ENCODE measurements at regions not wholly inside any gene's neighbourhood (a gene's known extent, or its start where the extent isn't known, plus 50 kb on each side); places are given as distances from the start of the nearest gene placed in this dataset.
"Not testable (repeated sequence)": the region's sequence is repeated elsewhere in the genome, so short reads cannot be mapped to it uniquely, and the experiment has no call there.

DNA sequence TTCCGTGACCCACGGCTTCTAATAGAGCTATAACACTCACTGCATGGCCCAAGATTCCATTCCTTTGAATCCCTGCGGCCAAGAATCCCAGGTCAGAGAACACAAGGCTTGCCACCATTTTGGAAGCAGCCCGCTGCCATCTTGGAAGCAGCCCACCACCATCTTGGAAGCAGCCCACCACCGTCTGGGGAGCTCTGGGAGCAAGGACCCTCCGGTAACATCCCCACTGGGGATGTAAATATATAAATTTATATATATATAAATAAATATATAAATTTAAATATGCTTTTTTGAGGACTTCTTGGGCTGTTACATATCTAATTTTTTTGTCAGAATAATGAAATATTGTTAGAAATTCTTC lies 122.4 kb downstream of the FAM170A start:
- FAIRE-seq (no peak), DNase-seq (ENCODE audit: low read depth, low spot score) (no peak)
- TF ChIP-seq EZH2 (IDR thresholded peaks at IDR 0.05; ENCODE audit: low read length): no peak
- TF ChIP-seq, protein P1, sequence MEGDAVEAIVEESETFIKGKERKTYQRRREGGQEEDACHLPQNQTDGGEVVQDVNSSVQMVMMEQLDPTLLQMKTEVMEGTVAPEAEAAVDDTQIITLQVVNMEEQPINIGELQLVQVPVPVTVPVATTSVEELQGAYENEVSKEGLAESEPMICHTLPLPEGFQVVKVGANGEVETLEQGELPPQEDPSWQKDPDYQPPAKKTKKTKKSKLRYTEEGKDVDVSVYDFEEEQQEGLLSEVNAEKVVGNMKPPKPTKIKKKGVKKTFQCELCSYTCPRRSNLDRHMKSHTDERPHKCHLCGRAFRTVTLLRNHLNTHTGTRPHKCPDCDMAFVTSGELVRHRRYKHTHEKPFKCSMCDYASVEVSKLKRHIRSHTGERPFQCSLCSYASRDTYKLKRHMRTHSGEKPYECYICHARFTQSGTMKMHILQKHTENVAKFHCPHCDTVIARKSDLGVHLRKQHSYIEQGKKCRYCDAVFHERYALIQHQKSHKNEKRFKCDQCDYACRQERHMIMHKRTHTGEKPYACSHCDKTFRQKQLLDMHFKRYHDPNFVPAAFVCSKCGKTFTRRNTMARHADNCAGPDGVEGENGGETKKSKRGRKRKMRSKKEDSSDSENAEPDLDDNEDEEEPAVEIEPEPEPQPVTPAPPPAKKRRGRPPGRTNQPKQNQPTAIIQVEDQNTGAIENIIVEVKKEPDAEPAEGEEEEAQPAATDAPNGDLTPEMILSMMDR (optimal IDR thresholded peaks at IDR 0.05 in 1 of 3, IDR thresholded peaks at IDR 0.05 in 1 of 3, conservative IDR thresholded peaks at IDR 0.05 in 1 of 3; ENCODE audit: extremely low read depth in 1 of 3, insufficient read depth in 2 of 3, low read length in 3 of 3): no peak
- Histone ChIP-seq H3K9ac (ENCODE audit: control insufficient read depth, extremely low read depth, insufficient read depth, low read length) (no peak overlapping the region), H3K4me2 (ENCODE audit: control insufficient read depth, extremely low read depth, insufficient read depth, low read depth, low read length) (no peak overlapping the region), H3K27me3 (ENCODE audit: control insufficient read depth, extremely low read depth, insufficient read depth, low read length) (no peaks in the 10 kb centered on the region), H3K9me3 (ENCODE audit: control insufficient read depth, low read depth, low read length) (no peaks in the 10 kb centered on the region), H3K4me1 (ENCODE audit: control insufficient read depth, extremely low read depth, insufficient read depth, low read length) (no peaks in the 10 kb centered on the region), H3K36me3 (ENCODE audit: control insufficient read depth in 2 of 2, extremely low read depth in 1 of 2, insufficient read depth in 2 of 2, low read length in 2 of 2) (no peaks in the 10 kb centered on the region), H3K79me2 (ENCODE audit: control insufficient read depth, insufficient read depth, low read length) (no peaks in the 10 kb centered on the region), H3K9me1 (ENCODE audit: control insufficient read depth, extremely low read depth, insufficient read depth, low read length) (no peaks in the 10 kb centered on the region), H4K20me1 (ENCODE audit: control insufficient read depth, extremely low read depth, insufficient read depth, low read length) (no peaks in the 10 kb centered on the region), H3K4me3 (ENCODE audit: control insufficient read depth in 2 of 3, extremely low read depth in 1 of 3, insufficient read depth in 2 of 3, low read depth in 1 of 3, low read length in 3 of 3) (no peak overlapping the region), H3K27ac (ENCODE audit: control insufficient read depth, insufficient read depth, low read length) (no peak overlapping the region), H2AFZ (ENCODE audit: control insufficient read depth, low read length) (no peak overlapping the region)
- dilution Hi-C loops (cut with MboI; ENCODE audit: extremely low pct_ligation_motif_present, low sequenced_read_pairs): no loop called here

DNA sequence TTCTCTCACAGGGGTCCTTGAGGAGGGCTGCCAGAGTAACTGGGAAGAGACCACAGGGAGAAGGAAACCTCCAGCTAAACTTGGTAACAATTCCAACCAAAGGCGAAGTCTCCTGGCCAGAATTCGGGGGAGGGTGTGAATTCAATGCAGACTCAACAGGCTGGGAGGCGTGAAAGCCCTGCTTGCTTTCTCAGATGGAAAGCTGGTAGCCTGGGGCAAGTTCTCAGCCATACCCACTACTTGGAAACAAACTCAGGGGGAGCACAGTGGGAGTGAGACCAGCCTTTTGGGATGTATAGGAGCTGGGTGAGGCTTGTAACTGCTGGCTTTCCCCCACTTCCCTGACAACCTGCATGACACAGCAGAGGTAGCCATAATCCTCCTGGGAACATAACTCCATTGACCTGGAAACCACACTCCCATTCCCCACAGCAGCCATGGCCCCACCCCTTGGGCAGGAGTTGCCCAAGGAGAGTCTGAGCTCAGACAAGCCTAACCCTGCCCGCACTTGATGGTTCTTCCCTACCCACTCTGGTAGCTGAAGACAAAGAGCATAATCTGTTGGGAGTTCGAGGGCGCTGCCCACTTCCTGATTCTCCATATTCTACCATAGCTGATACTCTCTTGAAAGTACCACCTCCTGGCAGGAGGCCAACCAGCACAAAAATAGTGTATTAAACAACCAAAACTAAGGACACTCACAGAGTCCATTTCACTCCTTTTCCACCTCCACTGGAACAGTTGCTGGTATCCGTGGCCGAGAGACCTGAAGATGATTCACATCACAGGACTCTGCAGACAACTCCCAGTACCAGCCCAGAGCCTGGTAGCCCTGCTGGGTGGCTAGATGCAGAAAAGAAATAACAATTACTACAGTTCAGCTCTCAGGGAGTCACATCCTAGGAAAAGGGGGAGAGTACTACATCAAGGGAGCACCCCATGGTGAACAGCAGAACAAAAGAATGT lies 123.8 kb downstream of the FAM170A start:
- Histone ChIP-seq H2AFZ (ENCODE audit: control insufficient read depth, low read length) (no peak overlapping the region), H3K9me3 (ENCODE audit: control insufficient read depth, low read depth, low read length) (no peaks in the 10 kb centered on the region), H4K20me1 (ENCODE audit: control insufficient read depth, extremely low read depth, insufficient read depth, low read length) (no peaks in the 10 kb centered on the region), H3K36me3 (ENCODE audit: control insufficient read depth in 2 of 2, extremely low read depth in 1 of 2, insufficient read depth in 2 of 2, low read length in 2 of 2) (no peaks in the 10 kb centered on the region), H3K79me2 (ENCODE audit: control insufficient read depth, insufficient read depth, low read length) (no peaks in the 10 kb centered on the region), H3K27ac (ENCODE audit: control insufficient read depth, insufficient read depth, low read length) (no peak overlapping the region), H3K9me1 (ENCODE audit: control insufficient read depth, extremely low read depth, insufficient read depth, low read length) (no peaks in the 10 kb centered on the region), H3K4me2 (ENCODE audit: control insufficient read depth, extremely low read depth, insufficient read depth, low read depth, low read length) (no peak overlapping the region), H3K27me3 (ENCODE audit: control insufficient read depth, extremely low read depth, insufficient read depth, low read length) (no peaks in the 10 kb centered on the region), H3K4me3 (ENCODE audit: control insufficient read depth in 2 of 3, extremely low read depth in 1 of 3, insufficient read depth in 2 of 3, low read depth in 1 of 3, low read length in 3 of 3) (no peak overlapping the region), H3K9ac (ENCODE audit: control insufficient read depth, extremely low read depth, insufficient read depth, low read length) (no peak overlapping the region), H3K4me1 (ENCODE audit: control insufficient read depth, extremely low read depth, insufficient read depth, low read length) (no peaks in the 10 kb centered on the region)
- no peak for FAIRE-seq
- TF ChIP-seq, protein P1 (optimal IDR thresholded peaks at IDR 0.05 in 1 of 3, IDR thresholded peaks at IDR 0.05 in 1 of 3, conservative IDR thresholded peaks at IDR 0.05 in 1 of 3; ENCODE audit: extremely low read depth in 1 of 3, insufficient read depth in 2 of 3, low read length in 3 of 3): no peak
- TF ChIP-seq EZH2 (IDR thresholded peaks at IDR 0.05; ENCODE audit: low read length): no peak
- dilution Hi-C loops (cut with MboI; ENCODE audit: extremely low pct_ligation_motif_present, low sequenced_read_pairs): no loop called here
- no peak for DNase-seq (ENCODE audit: low read depth, low spot score)

DNA sequence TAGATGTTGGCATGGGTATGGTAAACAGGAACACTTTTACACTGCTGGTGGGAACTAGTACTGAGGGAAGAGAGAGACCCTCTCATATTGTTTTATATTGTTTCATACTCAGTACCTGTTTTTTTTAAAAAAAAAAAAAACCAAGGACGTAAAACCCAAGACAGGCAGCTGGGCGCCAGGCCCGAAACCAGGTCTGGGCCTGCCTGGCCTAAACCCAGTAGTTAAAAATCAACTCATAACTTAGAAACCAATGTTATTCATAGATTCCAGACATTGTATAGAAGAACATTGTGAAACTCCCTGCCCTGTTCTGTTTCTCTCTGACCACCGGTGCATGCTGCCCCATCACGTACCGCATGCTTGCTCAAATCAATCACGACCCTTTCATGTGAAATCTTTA lies 125.5 kb downstream of the FAM170A start:
- DNase-seq (ENCODE audit: low read depth, low spot score); dilution Hi-C loops (cut with MboI; ENCODE audit: extremely low pct_ligation_motif_present, low sequenced_read_pairs); H3K27me3 ChIP-seq (ENCODE audit: control insufficient read depth, extremely low read depth, insufficient read depth, low read length); H3K27ac ChIP-seq (ENCODE audit: control insufficient read depth, insufficient read depth, low read length); H3K4me3 ChIP-seq (ENCODE audit: control insufficient read depth in 2 of 3, extremely low read depth in 1 of 3, insufficient read depth in 2 of 3, low read depth in 1 of 3, low read length in 3 of 3); H3K9ac ChIP-seq (ENCODE audit: control insufficient read depth, extremely low read depth, insufficient read depth, low read length); H3K79me2 ChIP-seq (ENCODE audit: control insufficient read depth, insufficient read depth, low read length); H3K36me3 ChIP-seq (ENCODE audit: control insufficient read depth in 2 of 2, extremely low read depth in 1 of 2, insufficient read depth in 2 of 2, low read length in 2 of 2); H2AFZ ChIP-seq (ENCODE audit: control insufficient read depth, low read length); H4K20me1 ChIP-seq (ENCODE audit: control insufficient read depth, extremely low read depth, insufficient read depth, low read length); FAIRE-seq; H3K9me1 ChIP-seq (ENCODE audit: control insufficient read depth, extremely low read depth, insufficient read depth, low read length); H3K4me2 ChIP-seq (ENCODE audit: control insufficient read depth, extremely low read depth, insufficient read depth, low read depth, low read length); H3K9me3 ChIP-seq (ENCODE audit: control insufficient read depth, low read depth, low read length); H3K4me1 ChIP-seq (ENCODE audit: control insufficient read depth, extremely low read depth, insufficient read depth, low read length): not testable (repeated sequence)
